Astrocyte (in vitro differentiated cells and primary cell): ENCODE measurements at regions not wholly inside any gene's neighbourhood (a gene's known extent, or its start where the extent isn't known, plus 50 kb on each side); places are given as distances from the start of the nearest gene placed in this dataset.

Source experiments
- EZH2 ChIP-seq: IDR thresholded peaks from 2 replicates; pipeline ENCODE4 v1.6.1; 2012; ENCODE audit warnings: mild to moderate bottlenecking, low read length, inconsistent platforms; ENCODE audit not compliant: insufficient read depth
- TF ChIP-seq, protein P1 (sequence below): IDR thresholded peaks from 2 replicates; pipeline ENCODE4 v1.5.1; 2011; ENCODE audit warnings: low read depth, mild to moderate bottlenecking, inconsistent platforms, low read length, moderate library complexity; ENCODE audit not compliant: insufficient read depth

DNA sequence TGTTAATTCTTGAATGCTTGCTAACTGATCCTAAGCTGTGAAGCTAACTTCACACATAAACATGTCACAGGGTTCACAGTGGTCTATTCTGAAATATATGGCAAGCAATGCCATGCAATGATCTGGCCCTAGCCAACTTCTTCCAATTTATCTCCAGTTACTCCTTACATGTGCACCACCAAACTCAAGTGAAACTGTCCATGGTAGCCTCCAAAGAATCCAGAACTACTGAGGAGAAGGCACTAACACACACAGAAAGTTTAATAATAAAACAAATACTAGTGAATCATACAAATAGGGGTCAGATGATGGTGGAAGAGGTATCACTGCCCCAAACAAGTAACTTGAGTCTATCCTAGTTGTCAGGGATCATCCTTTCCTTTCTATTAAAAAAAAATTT is 172.6 kb upstream of the RAB4A start:
- TF ChIP-seq, protein P1, sequence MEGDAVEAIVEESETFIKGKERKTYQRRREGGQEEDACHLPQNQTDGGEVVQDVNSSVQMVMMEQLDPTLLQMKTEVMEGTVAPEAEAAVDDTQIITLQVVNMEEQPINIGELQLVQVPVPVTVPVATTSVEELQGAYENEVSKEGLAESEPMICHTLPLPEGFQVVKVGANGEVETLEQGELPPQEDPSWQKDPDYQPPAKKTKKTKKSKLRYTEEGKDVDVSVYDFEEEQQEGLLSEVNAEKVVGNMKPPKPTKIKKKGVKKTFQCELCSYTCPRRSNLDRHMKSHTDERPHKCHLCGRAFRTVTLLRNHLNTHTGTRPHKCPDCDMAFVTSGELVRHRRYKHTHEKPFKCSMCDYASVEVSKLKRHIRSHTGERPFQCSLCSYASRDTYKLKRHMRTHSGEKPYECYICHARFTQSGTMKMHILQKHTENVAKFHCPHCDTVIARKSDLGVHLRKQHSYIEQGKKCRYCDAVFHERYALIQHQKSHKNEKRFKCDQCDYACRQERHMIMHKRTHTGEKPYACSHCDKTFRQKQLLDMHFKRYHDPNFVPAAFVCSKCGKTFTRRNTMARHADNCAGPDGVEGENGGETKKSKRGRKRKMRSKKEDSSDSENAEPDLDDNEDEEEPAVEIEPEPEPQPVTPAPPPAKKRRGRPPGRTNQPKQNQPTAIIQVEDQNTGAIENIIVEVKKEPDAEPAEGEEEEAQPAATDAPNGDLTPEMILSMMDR, result no peak
- no peak for TF ChIP-seq EZH2
